Right hindlimb (tissue), 1 donor: ENCODE measurements at regions not wholly inside any gene's neighbourhood (a gene's known extent, or its start where the extent isn't known, plus 50 kb on each side); places are given as distances from the start of the nearest gene placed in this dataset.

Experiments used
- DNase-seq: peaks from one replicate; pipeline ENCODE4 v3.0.0-alpha.2; 2018

DNA sequence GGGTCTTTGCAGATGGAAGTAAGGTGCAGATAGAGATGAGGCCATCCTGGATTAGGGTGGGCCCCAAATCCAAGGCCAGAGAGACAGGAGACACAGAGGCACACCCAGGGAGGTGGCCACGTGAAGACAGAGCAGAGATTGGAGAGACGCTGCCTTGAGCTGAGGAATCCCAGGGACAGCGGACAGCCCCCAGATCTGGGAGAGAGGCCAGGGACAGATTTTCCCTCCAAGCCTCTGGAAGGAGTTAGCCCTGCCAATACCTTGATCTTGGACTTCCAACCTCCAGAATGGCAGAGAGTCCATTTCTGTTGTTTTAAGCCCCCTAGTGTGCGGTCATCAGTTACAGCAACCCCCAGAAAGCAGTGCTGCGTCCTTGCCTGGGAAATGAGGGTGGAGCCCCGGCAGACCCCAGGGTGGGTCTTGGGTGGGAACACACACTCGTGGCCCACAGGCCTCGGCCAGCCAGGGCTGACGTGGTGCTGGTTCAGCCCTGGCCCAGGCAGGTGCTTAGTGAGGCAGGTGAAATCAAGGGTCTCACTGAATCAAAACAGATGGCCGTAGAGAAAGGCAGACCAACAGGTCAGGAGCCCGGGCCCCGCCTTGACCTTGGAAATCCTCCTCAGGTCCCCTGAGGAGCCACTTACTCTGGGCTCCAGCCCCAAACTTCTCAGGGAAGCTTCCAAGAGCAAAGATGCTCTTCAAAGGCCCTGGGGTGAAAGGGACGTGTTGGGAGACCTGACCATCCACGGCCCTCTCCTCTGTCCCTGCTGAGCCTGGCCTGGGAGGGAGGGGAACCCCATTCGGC is 169.3 kb downstream of the RBFOX3 start:
- peak; percentile 44 for DNase-seq

GRCh38 chr17:79440251-79440650 is 170.6 kb downstream of the RBFOX3 start:
- no peak for DNase-seq

GRCh38 chr17:79439493-79439892 is 171.4 kb downstream of the RBFOX3 start:
- DNase-seq = no peak

- no peak for DNase-seq
These were observed 172.1 kb downstream of the RBFOX3 start for GRCh38 chr17:79438546-79439334.

GRCh38 chr17:79438058-79438457 is 172.8 kb downstream of the RBFOX3 start:
- no peak for DNase-seq

GRCh38 chr17:79437081-79437480 is 173.8 kb downstream of the RBFOX3 start:
- no peak for DNase-seq

DNA sequence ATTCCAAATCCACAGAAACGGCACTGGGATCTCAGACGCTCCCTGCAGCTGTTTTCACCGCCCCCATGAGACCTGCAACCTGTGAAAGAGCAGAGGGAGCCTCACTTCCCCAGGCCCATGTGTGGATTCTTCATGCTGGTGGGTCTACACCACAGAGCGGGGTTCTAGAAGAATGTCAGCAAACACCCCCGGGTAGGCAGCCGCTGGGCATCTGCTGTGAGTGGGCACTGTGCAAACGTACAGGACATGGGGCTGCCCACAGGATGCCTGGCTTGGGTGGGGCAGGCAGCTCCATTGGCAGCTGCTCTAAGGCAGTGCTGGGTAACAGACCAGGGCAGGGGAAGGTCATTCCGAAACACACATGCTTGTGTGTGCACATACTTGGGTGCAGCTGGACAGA is 174.9 kb downstream of the RBFOX3 start:
- no peak for DNase-seq

DNA sequence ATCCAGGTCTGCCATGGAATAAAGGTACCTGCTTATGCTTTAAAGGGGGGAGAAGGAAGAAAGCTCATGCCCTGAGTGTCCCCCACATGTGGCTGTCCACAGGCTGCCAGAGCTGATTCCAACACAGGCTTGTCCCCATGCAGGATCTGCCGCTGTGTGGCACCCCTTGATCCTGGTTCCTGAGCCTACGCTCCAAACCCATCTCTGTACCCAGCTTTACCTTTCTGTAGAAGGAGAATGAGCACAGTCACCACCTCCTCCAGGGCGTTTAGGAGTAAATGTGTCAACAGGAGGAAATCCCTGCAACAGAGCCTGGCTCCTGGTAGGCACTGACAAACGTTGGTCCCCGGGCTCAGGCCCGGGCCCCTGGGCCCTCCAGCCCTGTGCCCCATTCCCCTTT is 175.6 kb downstream of the RBFOX3 start:
- no peak for DNase-seq

DNA sequence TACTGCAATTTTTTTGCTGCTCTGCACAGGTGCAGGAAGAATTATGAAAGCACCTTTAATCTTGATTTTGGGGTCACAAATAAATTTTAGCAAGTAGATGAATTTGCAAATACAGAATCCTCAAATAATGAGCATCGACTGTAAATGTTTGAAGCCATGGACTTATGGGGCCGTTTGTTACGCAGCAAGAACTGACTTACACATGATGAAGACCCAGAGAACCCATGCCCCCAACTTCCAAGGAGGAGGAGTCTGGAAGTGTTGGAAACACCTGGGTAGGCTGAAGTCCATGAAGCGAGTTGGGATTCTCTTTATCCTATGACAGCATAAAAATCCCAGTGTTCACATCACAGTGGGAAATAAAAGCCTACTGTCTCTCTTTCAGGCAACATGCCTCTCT is 176.6 kb downstream of the RBFOX3 start:
- no peak for DNase-seq

DNA sequence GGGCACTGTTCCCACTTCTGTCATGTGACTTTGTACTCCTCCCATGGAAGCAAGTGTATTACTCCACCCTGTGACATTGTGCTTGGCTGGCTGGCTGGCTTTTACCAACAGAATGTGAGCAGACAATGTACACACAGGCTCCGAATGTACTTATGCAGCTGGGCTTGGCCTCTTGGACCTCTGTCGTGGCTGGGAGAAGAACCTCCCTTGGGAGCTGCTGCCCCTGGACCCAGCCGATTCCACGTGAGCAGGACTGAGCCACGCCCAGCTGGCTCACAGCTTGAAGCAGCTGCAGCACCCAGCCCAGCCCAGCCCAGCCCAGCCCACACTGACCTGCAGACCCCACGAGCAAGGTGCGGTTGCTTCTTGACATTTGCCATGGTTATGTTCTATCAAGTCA is 177.5 kb downstream of the RBFOX3 start:
- no peak for DNase-seq

DNA sequence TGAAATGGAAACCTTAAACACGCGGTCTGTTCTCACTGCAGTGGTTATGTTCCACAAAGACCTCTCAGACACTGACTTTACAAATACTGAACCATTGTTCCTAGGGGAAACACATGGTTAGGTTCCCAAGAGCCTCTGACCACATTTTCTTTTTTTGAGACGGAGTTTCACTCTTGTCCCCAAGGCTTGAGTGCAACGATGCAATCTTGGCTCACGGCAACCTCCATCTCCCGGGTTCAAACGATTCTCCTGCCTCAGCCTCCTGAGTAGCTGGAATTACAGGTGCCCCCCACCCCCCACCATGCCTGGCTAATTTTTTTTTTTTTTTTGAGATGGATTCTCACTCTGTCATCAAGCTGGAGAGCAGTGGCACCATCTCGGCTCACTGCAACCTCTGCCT is 179.7 kb downstream of the RBFOX3 start:
- no peak for DNase-seq

DNA sequence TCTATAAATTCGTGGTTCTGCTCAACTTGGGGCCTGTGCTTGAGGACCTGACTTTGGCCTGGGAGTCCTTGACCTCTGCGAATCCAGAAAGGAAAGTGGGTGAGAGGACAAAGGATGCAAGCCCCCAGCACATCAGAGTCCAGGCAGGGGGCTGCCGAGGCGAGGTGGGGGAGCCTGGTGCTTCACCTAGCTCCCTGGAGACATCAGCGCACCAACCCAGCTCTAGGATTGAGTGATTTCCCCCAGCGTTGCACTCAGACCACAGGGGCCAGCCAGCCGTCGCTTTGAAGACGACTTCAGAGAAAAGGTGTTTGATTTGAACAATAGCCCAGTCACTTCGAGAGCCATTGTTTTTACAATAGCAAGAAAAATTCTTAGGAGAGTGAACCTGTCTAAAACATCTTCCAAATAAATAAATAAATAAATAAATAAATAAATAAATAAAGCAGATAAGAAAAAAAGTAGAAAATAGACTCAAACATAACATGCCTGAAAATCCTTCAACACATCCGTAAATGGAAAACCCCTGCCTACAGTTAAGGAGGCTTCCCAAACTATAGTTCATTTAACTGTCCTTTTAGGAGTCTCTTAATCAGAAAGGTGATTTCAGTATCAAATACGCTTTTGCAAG is 180.9 kb downstream of the RBFOX3 start:
- no peak for DNase-seq

DNA sequence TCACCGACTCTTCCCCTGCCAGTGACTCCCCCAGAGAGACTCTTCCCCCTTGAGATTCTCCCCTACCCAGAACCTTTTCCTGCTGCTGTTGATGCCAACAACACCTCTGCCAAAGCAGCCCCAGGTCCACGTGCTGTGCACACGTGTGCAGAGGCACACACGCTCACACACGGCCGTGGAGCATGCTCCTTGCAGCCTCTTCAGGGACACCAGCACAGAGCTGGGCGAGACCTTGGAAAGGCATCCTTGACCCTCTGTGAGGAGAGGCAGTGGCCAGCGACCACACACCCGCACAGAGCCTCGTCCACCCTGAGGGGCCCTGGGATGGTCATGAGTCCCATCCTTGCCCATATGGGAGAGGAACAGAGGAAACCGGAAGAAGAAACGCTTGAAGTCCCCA is 181.9 kb downstream of the RBFOX3 start:
- DNase-seq = no peak

DNA sequence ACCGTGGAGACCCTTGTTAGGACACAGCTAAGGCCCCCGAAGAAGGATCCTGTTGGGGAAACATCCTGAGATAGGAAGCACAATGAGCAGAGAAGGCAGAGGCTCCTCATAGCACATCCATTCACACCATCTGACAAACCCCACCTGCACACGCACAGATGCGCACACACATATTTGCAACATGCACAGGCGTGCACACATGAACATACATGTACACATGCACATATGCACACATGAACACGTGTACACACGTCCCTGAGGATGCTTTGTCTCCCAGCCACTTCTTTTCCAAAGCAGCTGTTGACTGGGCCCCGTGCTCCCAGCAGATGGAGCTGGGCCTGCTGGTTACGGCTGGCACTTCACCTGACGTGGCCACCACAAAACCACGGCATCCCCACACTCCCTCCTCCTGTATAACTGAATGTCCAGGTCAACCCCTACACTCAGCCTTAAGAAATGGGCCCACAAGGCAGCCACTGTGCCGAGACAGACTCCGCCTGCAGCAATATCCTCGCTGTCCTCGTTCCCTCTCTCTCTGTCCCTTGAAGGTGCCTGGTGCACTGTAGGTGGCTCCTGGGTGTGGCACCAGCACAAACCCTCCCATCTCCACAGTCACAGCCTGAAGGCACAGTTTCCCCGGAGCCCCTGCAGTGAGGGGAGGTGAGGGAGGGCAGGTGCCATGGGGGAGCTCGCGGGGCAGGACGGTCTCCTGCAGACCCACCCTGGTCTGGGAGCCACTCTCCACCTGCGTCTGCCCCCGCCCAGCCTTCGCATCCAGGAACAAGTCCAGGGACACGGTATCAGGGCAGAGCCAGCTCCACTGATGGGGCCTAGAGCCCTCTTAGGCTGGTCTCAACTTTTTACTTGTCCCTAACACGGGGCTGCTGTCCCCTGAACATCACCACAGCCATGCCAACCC is 183.0 kb downstream of the RBFOX3 start:
- no peak for DNase-seq

DNA sequence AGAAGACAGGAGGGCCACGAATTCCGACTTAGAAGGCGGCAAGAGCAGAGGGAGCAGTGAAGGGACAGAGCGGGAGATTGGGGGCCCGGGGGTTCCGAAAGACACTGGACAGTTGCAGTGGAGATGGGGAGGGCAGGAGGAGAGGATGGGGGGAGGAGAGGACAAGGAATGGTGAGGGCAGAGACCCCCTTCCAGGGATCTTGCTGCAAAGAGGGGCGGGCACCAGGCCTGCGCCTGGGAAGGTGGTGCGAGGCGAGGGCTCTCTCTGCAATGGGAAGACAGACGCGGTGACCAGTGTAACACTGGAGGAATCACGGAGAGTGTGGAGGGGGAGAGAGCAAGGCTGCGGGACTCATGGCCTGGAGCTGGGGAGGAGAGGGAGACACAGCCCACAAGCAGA is 185.2 kb downstream of the RBFOX3 start:
- no peak for DNase-seq

DNA sequence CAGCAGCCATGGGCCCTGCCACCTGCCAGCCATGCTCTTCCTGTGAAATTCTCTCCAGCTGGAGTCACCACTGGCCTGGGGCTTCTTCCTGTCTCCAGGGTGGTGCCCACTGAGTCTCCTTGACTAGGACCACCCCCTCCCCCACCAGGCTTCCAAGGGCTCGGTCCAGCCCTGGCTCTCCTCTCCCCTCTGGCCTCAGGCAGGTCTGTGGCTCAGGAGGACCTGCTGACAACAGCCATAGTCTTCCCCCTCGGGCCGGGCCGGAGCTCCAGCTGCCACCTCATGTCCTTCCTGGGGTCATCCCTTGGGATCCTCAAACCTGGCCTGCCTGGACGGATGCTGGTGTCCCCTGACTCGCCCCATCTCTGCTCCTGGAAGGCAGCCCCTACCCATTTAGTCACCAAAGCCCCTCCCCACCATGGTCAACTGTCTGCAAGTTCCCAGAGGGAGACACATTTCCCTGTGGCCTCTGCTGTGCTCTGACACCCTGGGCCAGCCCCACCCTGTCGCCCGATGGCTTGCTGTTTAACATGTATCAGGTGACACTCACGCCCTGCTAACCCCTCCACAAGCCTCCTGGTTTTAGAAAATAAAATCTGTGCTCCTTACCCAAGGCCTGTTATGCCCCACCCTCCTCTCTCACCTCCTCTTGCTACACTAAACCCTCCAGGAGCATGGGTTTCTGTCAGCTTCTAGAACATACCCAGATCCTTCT is 186.2 kb downstream of the RBFOX3 start:
- no peak for DNase-seq

DNA sequence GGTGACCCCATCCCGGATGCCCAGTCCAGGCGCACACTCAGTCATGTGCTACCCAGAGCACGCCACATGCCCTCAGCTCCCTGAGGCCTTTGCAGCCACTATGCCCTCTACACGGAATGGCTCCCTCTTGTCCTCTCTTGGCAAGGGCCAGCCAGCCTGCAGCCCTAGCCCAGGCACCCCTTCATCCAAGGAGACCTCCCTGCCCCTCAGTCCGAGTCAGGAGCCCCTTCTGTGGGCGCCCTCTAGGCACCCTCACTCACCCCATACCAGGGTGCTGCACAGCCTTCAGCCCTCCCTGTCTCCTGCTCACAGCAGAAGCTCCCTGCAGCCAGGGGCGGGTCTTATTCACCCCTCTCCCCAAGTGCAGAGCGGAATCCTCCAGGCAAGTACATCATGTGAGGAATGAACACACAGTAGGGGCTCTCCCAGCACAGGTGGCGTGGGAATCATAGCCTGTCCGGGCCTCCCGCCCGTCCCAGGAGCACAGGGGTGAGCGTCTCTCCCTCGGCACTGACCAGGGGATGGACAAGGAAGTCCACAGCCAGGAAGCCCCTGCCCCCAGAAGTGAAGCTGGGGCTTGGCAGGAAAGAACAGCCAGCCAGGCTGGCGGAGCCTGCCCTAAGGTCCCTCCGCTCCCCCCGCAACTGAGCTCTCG is 186.9 kb downstream of the RBFOX3 start:
- no peak for DNase-seq

GRCh38 chr17:79422236-79422635 is 188.6 kb downstream of the RBFOX3 start:
- no peak for DNase-seq

DNA sequence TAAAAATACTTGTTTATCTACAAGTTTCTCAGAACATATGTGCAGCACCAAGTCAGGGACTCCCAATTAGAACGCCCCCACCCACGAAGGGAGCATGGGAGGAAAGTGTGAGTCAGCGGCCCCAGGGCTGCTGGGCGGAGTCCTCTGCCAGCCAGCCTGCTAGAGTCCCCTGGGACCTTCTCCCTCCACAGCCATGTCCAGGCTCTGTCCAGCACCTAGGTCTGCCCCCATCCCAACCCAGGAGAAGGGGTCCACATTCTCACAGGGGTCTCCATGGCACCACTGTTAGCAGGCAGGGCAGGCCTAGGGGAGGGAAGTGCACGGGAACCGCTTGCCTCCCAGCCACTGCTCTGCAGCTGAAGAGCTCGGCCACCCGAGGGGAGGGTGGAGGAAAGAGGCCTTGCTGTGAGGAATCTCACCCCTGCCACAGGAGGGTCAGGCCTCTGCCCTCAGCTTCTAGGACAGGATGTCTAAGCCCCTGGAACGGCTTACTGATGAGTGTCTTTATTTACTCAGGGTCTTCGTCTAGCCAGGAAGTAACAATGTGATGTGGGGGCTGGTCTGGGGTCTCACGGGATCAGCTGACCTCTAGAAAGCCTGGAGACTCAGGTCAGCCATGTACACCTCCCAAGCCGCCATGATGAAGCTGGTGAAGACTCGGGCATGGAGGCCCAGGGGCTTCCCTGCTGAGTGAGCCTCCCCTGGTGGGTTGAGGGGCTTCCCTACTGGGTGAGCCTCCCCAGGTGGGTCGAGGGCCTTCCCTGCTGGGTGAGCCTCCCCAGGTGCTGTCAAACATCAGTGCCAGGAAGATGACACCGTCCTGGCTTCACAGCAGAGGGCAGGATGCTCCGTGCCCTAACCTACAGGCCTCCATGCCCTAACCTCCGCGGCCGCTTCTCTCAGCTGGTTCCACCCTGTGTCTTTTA is 190.3 kb downstream of the RBFOX3 start:
- DNase-seq = no peak

DNA sequence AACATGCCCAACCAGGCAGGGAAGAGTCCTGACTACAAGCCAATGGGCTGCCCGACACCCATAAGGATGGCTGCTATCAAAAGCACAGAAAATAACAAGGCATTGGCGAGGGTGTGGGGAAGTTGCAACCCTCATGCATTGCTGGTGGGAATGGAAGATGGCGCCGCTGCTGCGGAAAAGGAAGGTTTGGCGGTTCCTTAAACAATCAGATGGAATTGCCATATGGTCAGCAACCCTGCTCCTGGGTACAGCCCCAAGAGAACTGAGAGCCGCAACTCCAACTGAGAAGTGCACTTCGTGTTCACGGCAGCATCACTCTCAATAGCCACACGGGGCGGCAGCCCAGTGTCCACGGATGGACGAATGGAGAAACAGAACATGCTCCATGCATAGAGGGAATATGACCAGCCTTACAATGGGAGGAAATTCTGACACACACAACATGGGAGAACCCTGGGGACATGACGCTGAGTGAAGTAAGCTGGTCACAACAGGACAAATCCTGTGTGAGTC is 193.3 kb downstream of the RBFOX3 start:
- DNase-seq = no peak
